ENCODE measurements at regions not wholly inside any gene's neighbourhood (a gene's known extent, or its start where the extent isn't known, plus 50 kb on each side); places are given as distances from the start of the nearest gene placed in this dataset.

GRCh38 chr10:44053391-44053790 lies 331.5 kb downstream of the CXCL12 start:
- no peak for DNase-seq
- Histone ChIP-seq H3K9me3 (ENCODE audit: insufficient read depth, low read length, severe bottlenecking) (no peaks in the 10 kb centered on the region), H3K27ac (ENCODE audit: low read length) (no peak overlapping the region), H3K27me3 (ENCODE audit: insufficient read depth, low read length, poor library complexity) (no peaks in the 10 kb centered on the region), H3K36me3 (ENCODE audit: insufficient read depth, low read length) (no peaks in the 10 kb centered on the region), H3K79me2 (ENCODE audit: insufficient read depth, low read length) (no peaks in the 10 kb centered on the region), H3K9ac (ENCODE audit: low read depth, low read length) (no peak overlapping the region), H2AFZ (ENCODE audit: low read depth, low read length) (no peak overlapping the region), H3K4me2 (ENCODE audit: insufficient read depth, low read length) (no peak overlapping the region), H3K4me1 (ENCODE audit: insufficient read depth, low read length) (no peaks in the 10 kb centered on the region), H3K4me3 (ENCODE audit: low read depth in 1 of 2, low read length in 2 of 2) (no peak overlapping the region), H4K20me1 (ENCODE audit: insufficient read depth, low read length) (no peaks in the 10 kb centered on the region)
- TF ChIP-seq EZH2 (IDR thresholded peaks at IDR 0.05; ENCODE audit: borderline replicate concordance, low read depth, low read length, severe bottlenecking) (no peak), CTCF (IDR thresholded peaks at IDR 0.05; ENCODE audit: borderline replicate concordance, extremely low read depth, low read length, poor library complexity, severe bottlenecking) (no peak)
- ATAC-seq (ENCODE audit: insufficient read depth, low read depth), result no peak

- Histone ChIP-seq H3K4me1 (ENCODE audit: insufficient read depth, low read length) (no peaks in the 10 kb centered on the region), H3K9me3 (ENCODE audit: insufficient read depth, low read length, severe bottlenecking) (no peaks in the 10 kb centered on the region), H3K4me2 (ENCODE audit: insufficient read depth, low read length) (no peak overlapping the region), H3K4me3 (ENCODE audit: low read depth in 1 of 2, low read length in 2 of 2) (no peak overlapping the region), H4K20me1 (ENCODE audit: insufficient read depth, low read length) (no peaks in the 10 kb centered on the region), H3K79me2 (ENCODE audit: insufficient read depth, low read length) (no peaks in the 10 kb centered on the region), H3K36me3 (ENCODE audit: insufficient read depth, low read length) (no peaks in the 10 kb centered on the region), H3K27ac (ENCODE audit: low read length) (no peak overlapping the region), H3K9ac (ENCODE audit: low read depth, low read length) (no peak overlapping the region), H3K27me3 (ENCODE audit: insufficient read depth, low read length, poor library complexity) (no peaks in the 10 kb centered on the region), H2AFZ (ENCODE audit: low read depth, low read length) (no peak overlapping the region)
- DNase-seq, result no peak
- TF ChIP-seq CTCF (IDR thresholded peaks at IDR 0.05; ENCODE audit: borderline replicate concordance, extremely low read depth, low read length, poor library complexity, severe bottlenecking), result no peak
- no peak for TF ChIP-seq EZH2 (IDR thresholded peaks at IDR 0.05; ENCODE audit: borderline replicate concordance, low read depth, low read length, severe bottlenecking)
- no peak for ATAC-seq (ENCODE audit: insufficient read depth, low read depth)
Observed at GRCh38 chr10:44051584-44052385, 333.1 kb downstream of the CXCL12 start.

- Histone ChIP-seq H3K27me3 (ENCODE audit: insufficient read depth, low read length, poor library complexity) (no peaks in the 10 kb centered on the region), H3K36me3 (ENCODE audit: insufficient read depth, low read length) (no peaks in the 10 kb centered on the region), H3K27ac (ENCODE audit: low read length) (no peak overlapping the region), H3K4me1 (ENCODE audit: insufficient read depth, low read length) (no peaks in the 10 kb centered on the region), H3K4me2 (ENCODE audit: insufficient read depth, low read length) (no peak overlapping the region), H3K9ac (ENCODE audit: low read depth, low read length) (no peak overlapping the region), H2AFZ (ENCODE audit: low read depth, low read length) (no peak overlapping the region), H3K9me3 (ENCODE audit: insufficient read depth, low read length, severe bottlenecking) (no peaks in the 10 kb centered on the region), H3K79me2 (ENCODE audit: insufficient read depth, low read length) (no peaks in the 10 kb centered on the region), H3K4me3 (ENCODE audit: low read depth in 1 of 2, low read length in 2 of 2) (no peak overlapping the region), H4K20me1 (ENCODE audit: insufficient read depth, low read length) (no peaks in the 10 kb centered on the region)
- ATAC-seq (ENCODE audit: insufficient read depth, low read depth) (no peak), DNase-seq (no peak)
- TF ChIP-seq CTCF (IDR thresholded peaks at IDR 0.05; ENCODE audit: borderline replicate concordance, extremely low read depth, low read length, poor library complexity, severe bottlenecking) (no peak), EZH2 (IDR thresholded peaks at IDR 0.05; ENCODE audit: borderline replicate concordance, low read depth, low read length, severe bottlenecking) (no peak)
Observed at GRCh38 chr10:44051091-44051490, 333.8 kb downstream of the CXCL12 start.
